BLaER1 (cell line): ENCODE measurements at regions not wholly inside any gene's neighbourhood (a gene's known extent, or its start where the extent isn't known, plus 50 kb on each side); places are given as distances from the start of the nearest gene placed in this dataset.

ENCODE experiments used
- H3K27ac ChIP-seq: shearing (Covaris generic); formaldehyde crosslinking; 2 replicates; pipeline ENCODE4 v1.8.1; 2022
- H3K27me3 ChIP-seq: shearing (Covaris generic); formaldehyde crosslinking; 2 replicates; pipeline ENCODE4 v1.8.1; 2022
- H3K36me3 ChIP-seq: shearing (Covaris generic); formaldehyde crosslinking; 2 replicates; pipeline ENCODE4 v1.8.1; 2022
- H3K4me1 ChIP-seq: shearing (Covaris generic); formaldehyde crosslinking; 2 replicates; pipeline ENCODE4 v1.8.1; 2022
- H3K4me2 ChIP-seq: shearing (Covaris generic); formaldehyde crosslinking; 2 replicates; pipeline ENCODE4 v1.8.1; 2022
- H3K4me3 ChIP-seq: shearing (Covaris generic); formaldehyde crosslinking; 2 replicates; pipeline ENCODE4 v1.8.1; 2022
- H3K9ac ChIP-seq: shearing (Covaris generic); formaldehyde crosslinking; 2 replicates; pipeline ENCODE4 v1.8.1; 2022
- H3K9me3 ChIP-seq: shearing (Covaris generic); formaldehyde crosslinking; 2 replicates; pipeline ENCODE4 v1.8.1; 2022
- H4K20me1 ChIP-seq: shearing (Covaris generic); formaldehyde crosslinking; 2 replicates; pipeline ENCODE4 v1.8.1; 2022
- Cebpa-rat ChIP-seq: shearing (Covaris generic); IDR thresholded peaks from 2 replicates; pipeline ENCODE4 v1.8.1; 2022

DNA sequence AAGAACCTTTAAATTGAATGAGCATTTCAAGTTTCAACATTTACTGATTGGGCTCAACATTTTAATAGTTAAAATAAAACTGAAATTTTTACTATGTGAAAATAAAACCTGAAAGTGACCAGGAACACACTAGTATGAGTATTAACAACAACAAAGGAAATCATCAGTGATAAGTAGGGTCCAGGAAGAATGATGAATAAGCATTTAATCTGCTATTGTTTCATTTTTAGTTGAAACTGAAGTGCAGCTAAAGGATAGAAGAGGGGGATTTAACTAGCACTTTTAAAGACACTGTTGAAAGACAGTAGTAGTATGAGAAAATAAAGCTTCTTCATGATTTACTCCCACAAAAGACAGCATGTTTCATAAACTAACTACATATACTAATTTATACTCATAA, 250.9 kb upstream of the IPO5 start:
- Histone ChIP-seq H3K4me3 (no peak overlapping the region), H3K27ac (no peak overlapping the region), H3K36me3 (no peaks in the 10 kb centered on the region), H3K27me3 (no peaks in the 10 kb centered on the region), H3K4me1 (no peaks in the 10 kb centered on the region), H3K9me3 (no peaks in the 10 kb centered on the region), H3K9ac (no peak overlapping the region), H4K20me1 (no peaks in the 10 kb centered on the region), H3K4me2 (no peak overlapping the region)
- no peak for TF ChIP-seq Cebpa-rat

DNA sequence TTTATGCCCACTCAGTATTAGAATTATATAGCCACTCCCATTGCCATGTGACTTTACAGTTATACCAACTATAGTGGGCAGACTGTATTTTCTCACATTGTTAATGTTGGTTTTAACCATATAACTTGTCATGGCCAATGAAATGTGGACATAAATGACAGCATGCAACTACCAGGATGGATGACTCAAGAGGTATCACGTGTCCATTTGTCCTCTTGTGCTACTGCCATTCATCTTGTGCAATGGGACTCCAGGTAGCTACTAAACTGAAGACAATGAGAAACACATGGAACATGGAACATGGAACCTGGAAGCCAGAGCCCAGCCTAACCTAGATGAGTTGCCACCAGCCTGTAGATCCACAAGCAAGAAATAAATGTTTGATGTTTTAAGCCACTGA, 242.7 kb upstream of the IPO5 start:
- Histone ChIP-seq H3K4me2 (no peak overlapping the region), H4K20me1 (no peaks in the 10 kb centered on the region), H3K9me3 (peaks cover 7% of the 10 kb centered on the region; the same call in 1 of the 2 replicates), H3K27me3 (no peaks in the 10 kb centered on the region), H3K9ac (no peak overlapping the region), H3K4me3 (no peak overlapping the region), H3K27ac (no peak overlapping the region), H3K36me3 (no peaks in the 10 kb centered on the region), H3K4me1 (no peaks in the 10 kb centered on the region)
- no peak for TF ChIP-seq Cebpa-rat

DNA sequence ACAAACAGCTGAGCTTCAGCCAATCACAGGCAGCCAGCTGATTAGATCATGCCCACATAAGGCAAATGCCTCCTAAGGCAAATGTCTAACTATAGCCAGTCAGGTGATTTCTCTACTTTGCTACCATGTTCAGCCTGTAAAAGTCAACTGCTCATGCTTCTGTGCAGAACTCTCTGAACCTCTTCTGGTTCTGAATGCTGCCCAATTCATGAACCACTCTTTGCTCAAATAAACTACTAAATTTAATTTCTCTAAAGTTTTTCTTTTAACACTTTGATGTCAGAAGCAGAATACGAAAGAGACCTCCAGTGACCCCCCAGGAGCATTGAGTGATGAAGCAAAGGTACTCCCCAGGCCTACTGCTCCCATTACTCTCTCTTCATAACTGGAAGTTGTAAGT, 240.7 kb upstream of the IPO5 start:
- H3K27ac ChIP-seq, result no peak overlapping the region
- H3K9ac ChIP-seq, result no peak overlapping the region
- TF ChIP-seq Cebpa-rat, result no peak
- H3K4me1 ChIP-seq, result no peaks in the 10 kb centered on the region
- H3K27me3 ChIP-seq, result no peaks in the 10 kb centered on the region
- no peak overlapping the region for H3K4me3 ChIP-seq
- H3K36me3 ChIP-seq, result no peaks in the 10 kb centered on the region
- peaks cover 7% of the 10 kb centered on the region; the same call in 1 of the 2 replicates for H3K9me3 ChIP-seq
- no peaks in the 10 kb centered on the region for H4K20me1 ChIP-seq
- no peak overlapping the region for H3K4me2 ChIP-seq

DNA sequence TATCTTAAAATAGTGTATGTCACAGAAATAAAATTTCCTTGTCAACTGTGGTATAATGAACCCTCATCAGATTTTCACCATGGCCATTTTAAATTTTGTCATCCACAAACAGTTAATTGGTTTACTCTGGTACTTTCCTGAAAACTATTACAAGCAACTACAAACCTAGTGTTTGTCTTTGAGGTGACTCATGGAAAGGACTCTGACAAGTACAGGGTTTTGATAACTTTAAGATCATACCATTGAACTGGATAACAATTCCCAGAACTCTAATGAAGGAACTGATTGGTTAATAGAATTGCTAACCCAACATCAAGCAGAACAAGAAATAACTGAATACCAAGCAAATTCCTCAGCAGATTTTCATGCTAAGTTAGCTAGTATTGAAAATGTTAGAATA, 237.7 kb upstream of the IPO5 start:
- Histone ChIP-seq H3K9ac (no peak overlapping the region), H3K4me2 (no peak overlapping the region), H3K36me3 (no peaks in the 10 kb centered on the region), H3K4me3 (no peak overlapping the region), H3K4me1 (no peaks in the 10 kb centered on the region), H3K27ac (no peak overlapping the region), H3K9me3 (peaks cover 7% of the 10 kb centered on the region; the same call in 1 of the 2 replicates), H3K27me3 (no peaks in the 10 kb centered on the region), H4K20me1 (no peaks in the 10 kb centered on the region)
- no peak for TF ChIP-seq Cebpa-rat

DNA sequence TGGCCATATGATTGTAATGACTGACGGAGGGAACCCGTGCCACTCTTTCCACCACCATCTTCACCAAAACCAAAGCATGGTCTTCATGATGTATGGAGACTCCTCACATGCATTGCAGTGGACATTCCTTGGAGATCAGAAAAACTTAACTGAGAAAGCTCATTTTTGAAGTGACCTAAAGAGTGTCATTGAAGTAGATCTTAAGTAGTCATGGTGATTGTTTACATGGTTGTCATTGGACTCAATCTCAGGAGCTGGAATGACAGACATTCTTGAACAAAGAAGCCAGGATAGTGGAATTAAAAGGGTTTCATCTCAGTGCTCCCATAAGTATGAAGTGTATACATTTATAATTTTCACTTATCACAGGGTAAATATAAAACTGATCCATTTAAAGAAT, 236.7 kb upstream of the IPO5 start:
- H3K4me2 ChIP-seq, result no peak overlapping the region
- no peak overlapping the region for H3K27ac ChIP-seq
- no peaks in the 10 kb centered on the region for H4K20me1 ChIP-seq
- H3K27me3 ChIP-seq, result no peaks in the 10 kb centered on the region
- H3K4me1 ChIP-seq, result no peaks in the 10 kb centered on the region
- no peaks in the 10 kb centered on the region for H3K36me3 ChIP-seq
- no peak for TF ChIP-seq Cebpa-rat
- no peak overlapping the region for H3K9ac ChIP-seq
- no peak overlapping the region for H3K4me3 ChIP-seq
- H3K9me3 ChIP-seq, result peaks cover 7% of the 10 kb centered on the region; the same call in 1 of the 2 replicates

DNA sequence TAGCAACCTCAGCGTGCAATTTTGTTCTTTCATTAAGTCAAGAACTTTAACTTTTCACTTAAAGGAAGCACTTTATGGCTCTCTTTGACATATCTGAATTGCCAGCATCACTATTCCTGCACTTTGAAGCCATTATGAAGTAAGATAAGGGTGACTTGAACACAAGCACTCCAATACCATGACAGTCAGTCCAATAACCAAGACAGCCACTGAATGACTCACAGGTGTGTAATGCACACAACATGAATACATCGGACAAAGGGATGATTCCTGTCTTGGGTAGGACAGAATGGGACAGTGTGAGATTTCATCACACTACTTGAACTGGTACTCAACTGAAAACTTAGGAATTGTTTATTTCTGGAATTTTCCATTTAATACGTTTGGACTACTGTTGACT, 233.7 kb upstream of the IPO5 start:
- Histone ChIP-seq H3K9me3 (no peaks in the 10 kb centered on the region), H3K4me1 (no peaks in the 10 kb centered on the region), H3K27ac (no peak overlapping the region), H3K4me3 (no peak overlapping the region), H3K9ac (no peak overlapping the region), H3K4me2 (no peak overlapping the region), H3K36me3 (no peaks in the 10 kb centered on the region), H3K27me3 (no peaks in the 10 kb centered on the region), H4K20me1 (no peaks in the 10 kb centered on the region)
- TF ChIP-seq Cebpa-rat, result no peak

DNA sequence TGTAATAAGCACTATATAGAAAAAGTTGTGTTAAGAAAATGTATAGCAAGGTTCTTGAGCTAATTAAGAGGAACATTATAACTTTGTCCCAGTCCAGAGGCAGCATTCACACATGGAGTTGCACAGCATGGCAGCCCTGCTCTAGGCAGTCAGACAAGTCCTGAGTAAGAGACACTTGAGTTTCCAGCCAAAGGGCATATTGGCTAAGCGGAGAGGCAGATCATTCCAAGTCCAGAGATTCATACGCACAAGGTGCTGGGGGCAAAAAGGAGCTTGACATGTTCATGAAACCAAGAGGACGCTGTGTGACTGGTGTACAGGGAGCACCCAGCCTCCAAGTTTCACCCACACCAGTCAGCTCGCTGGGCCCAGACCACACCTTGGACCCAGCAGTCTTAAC, 232.6 kb upstream of the IPO5 start:
- no peaks in the 10 kb centered on the region for H3K27me3 ChIP-seq
- no peaks in the 10 kb centered on the region for H3K4me1 ChIP-seq
- no peaks in the 10 kb centered on the region for H3K9me3 ChIP-seq
- H3K4me2 ChIP-seq, result no peak overlapping the region
- H3K9ac ChIP-seq, result no peak overlapping the region
- no peak overlapping the region for H3K27ac ChIP-seq
- H3K36me3 ChIP-seq, result no peaks in the 10 kb centered on the region
- no peak for TF ChIP-seq Cebpa-rat
- H4K20me1 ChIP-seq, result no peaks in the 10 kb centered on the region
- H3K4me3 ChIP-seq, result no peak overlapping the region

DNA sequence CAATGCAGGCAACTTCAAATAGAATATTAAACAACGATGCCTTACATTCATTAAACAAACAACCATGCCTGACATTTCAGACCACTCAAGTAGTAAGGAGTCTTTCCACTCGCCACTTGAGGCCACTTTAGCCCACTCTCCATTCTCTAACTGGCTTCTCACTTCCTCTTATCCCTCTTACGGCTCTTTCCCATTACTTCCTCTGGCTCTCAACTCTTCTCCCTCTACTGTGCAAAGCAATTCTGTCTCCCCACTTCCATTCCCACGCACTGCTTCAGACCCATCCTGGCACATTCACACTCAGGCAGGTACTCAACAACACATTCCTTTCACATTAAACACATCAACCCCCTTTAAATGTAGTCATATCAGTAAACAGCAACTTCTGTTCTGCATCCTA, 229.8 kb upstream of the IPO5 start:
- H3K27ac ChIP-seq, result no peak overlapping the region
- no peak for TF ChIP-seq Cebpa-rat
- no peaks in the 10 kb centered on the region for H3K9me3 ChIP-seq

DNA sequence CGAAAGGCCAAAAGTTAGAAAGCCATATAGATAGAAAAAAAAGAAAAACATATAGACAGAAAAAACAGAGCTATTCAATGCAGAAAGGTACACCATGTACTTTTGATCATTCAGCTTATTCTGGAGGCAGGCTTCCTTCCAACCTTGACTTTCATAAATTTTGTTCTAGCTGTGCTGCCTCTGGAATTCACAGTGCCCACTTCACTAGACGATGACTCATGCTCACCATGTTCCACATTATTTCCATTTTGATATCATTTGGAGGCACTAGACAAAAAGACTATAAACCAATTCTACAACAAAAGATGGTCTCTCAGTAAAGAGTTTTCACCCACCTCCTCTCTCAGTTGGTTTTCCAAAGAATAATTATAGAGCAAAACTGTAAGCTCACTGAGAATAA, 229.0 kb upstream of the IPO5 start:
- H3K27me3 ChIP-seq, result no peaks in the 10 kb centered on the region
- H3K9me3 ChIP-seq, result no peaks in the 10 kb centered on the region
- H3K4me2 ChIP-seq, result no peak overlapping the region
- H3K36me3 ChIP-seq, result no peaks in the 10 kb centered on the region
- H3K4me1 ChIP-seq, result no peaks in the 10 kb centered on the region
- no peaks in the 10 kb centered on the region for H4K20me1 ChIP-seq
- no peak for TF ChIP-seq Cebpa-rat
- H3K9ac ChIP-seq, result no peak overlapping the region
- H3K27ac ChIP-seq, result no peak overlapping the region
- H3K4me3 ChIP-seq, result no peak overlapping the region

More for the DNA sequence above, 229.8 kb upstream of the IPO5 start:
- H3K27me3 ChIP-seq, result no peaks in the 10 kb centered on the region
- no peaks in the 10 kb centered on the region for H3K4me1 ChIP-seq
- no peak overlapping the region for H3K4me3 ChIP-seq
- H3K9ac ChIP-seq, result no peak overlapping the region
- no peaks in the 10 kb centered on the region for H3K36me3 ChIP-seq
- no peaks in the 10 kb centered on the region for H4K20me1 ChIP-seq
- H3K4me2 ChIP-seq, result no peak overlapping the region

DNA sequence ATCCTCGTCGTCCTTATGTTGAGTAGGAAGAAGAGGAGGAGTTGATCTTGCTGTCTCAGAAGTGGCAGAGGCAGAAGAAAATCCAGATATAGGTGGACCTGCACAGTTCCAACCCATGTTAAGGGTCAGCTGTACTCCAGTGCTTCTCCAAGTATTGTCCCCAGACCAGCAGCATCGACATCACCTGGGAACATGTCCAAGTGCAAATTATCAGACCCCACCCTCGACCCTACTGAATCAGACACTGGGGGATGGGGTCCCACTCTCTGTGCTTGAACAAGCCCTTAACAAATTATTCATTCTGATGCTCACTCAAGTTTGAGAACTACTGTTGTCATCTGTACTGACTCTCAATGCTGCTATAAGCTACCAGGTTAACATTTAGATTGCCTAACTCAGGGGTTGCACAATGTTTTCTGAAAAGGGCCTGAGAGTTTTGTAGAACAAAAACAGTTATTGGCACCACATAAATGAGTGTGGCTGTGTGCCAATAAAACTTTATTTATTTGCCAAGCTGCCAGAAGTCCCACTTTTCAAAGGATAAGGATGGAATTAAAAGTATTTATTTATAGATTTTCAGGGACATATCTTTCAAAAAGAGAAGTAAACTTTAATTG, 226.7 kb upstream of the IPO5 start:
- H3K27ac ChIP-seq, result no peak overlapping the region
- no peaks in the 10 kb centered on the region for H3K27me3 ChIP-seq
- no peak overlapping the region for H3K4me3 ChIP-seq
- H3K9ac ChIP-seq, result no peak overlapping the region
- no peak overlapping the region for H3K4me2 ChIP-seq
- H3K36me3 ChIP-seq, result no peaks in the 10 kb centered on the region
- no peak for TF ChIP-seq Cebpa-rat
- no peaks in the 10 kb centered on the region for H3K4me1 ChIP-seq
- no peaks in the 10 kb centered on the region for H4K20me1 ChIP-seq
- H3K9me3 ChIP-seq, result no peaks in the 10 kb centered on the region

DNA sequence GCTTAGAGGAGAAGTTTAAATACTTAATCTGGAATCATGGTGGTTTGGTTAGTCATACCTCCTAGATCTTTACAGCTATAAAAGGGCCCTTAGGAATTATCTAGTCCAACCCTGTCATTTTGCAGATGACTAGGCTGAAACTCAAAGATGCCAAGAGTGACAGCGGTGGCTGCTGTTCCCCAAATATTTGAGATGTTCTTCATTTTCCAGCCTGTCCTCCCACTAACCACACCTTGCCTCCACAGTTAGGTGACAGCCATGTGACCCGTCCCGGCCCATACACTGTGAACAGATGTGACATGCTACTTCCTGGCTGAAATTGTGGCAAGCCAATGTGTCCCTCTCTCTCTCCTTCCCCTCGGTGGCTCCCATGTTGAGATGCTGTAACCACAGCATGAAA, 225.5 kb upstream of the IPO5 start:
- no peak overlapping the region for H3K4me2 ChIP-seq
- H3K4me3 ChIP-seq, result no peak overlapping the region
- H3K9ac ChIP-seq, result no peak overlapping the region
- H3K27me3 ChIP-seq, result no peaks in the 10 kb centered on the region
- no peaks in the 10 kb centered on the region for H4K20me1 ChIP-seq
- H3K36me3 ChIP-seq, result no peaks in the 10 kb centered on the region
- no peaks in the 10 kb centered on the region for H3K4me1 ChIP-seq
- no peak overlapping the region for H3K27ac ChIP-seq
- TF ChIP-seq Cebpa-rat, result no peak
- no peaks in the 10 kb centered on the region for H3K9me3 ChIP-seq
